ENCODE measurements at regions not wholly inside any gene's neighbourhood (a gene's known extent, or its start where the extent isn't known, plus 50 kb on each side); places are given as distances from the start of the nearest gene placed in this dataset.

DNA sequence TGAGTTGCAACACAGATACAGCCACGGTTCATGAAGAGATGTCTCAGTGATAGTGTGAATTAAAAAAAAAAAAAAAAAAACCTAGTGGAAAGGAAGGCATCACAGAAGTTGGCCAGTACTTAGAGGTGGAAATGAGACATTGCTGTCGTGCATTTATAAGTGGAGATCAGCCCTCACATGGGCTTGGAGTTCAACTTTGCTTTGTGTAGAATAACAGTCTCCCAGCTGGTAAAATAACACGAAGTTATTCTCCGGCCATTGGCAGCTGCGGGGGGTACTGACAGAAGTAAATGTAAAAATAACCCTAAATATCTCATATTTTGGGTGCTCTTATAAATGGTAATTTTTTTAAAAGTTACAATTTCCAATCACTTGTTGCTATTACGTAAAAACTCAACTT lies 98.8 kb upstream of the TMEM18 start:
- peaks cover 31% of the 10 kb centered on the region for H3K4me1 ChIP-seq (ENCODE audit: insufficient read depth)
- H3K27me3 Mint-ChIP-seq (ENCODE audit: insufficient read depth, low read depth, poor library complexity): peaks cover 4% of the 10 kb centered on the region
- ATAC-seq (no peak), DNase-seq (ENCODE audit: low spot score) (no peak)
- peaks cover 48% of the 10 kb centered on the region for H3K4me1 Mint-ChIP-seq
- H3K27ac Mint-ChIP-seq: no peak overlapping the region
- no peak overlapping the region for H3K4me3 Mint-ChIP-seq
- H3K79me2 ChIP-seq (replicated peaks; ENCODE audit: insufficient read depth): no peaks in the 10 kb centered on the region
- H3K36me3 ChIP-seq (ENCODE audit: insufficient read depth): no peaks in the 10 kb centered on the region
- H3K27ac ChIP-seq (ENCODE audit: low read depth): no peak overlapping the region
- H2AFZ ChIP-seq: no peak overlapping the region
- H3K36me3 Mint-ChIP-seq (ENCODE audit: low read depth): no peaks in the 10 kb centered on the region; the same call in 2 of the 3 replicates
- no peaks in the 10 kb centered on the region for H4K20me1 ChIP-seq (replicated peaks; ENCODE audit: insufficient read depth)
- H3K27me3 ChIP-seq (ENCODE audit: insufficient read depth): no peaks in the 10 kb centered on the region
- H3K4me3 ChIP-seq: no peak overlapping the region
- H3K9me2 ChIP-seq (ENCODE audit: insufficient read depth): no peaks in the 10 kb centered on the region
- TF ChIP-seq JUNB (IDR thresholded peaks at IDR 0.05; ENCODE audit: unreplicated experiment) (no peak), STAT1 (IDR thresholded peaks at IDR 0.05; ENCODE audit: unreplicated experiment) (no peak)
- H3K4me2 ChIP-seq: peak overlapping the region; percentile 39; the same call in 1 of the 2 replicates
- H3K9me3 Mint-ChIP-seq: no peaks in the 10 kb centered on the region
- no peaks in the 10 kb centered on the region for H3F3A ChIP-seq (replicated peaks; ENCODE audit: low read depth)

DNA sequence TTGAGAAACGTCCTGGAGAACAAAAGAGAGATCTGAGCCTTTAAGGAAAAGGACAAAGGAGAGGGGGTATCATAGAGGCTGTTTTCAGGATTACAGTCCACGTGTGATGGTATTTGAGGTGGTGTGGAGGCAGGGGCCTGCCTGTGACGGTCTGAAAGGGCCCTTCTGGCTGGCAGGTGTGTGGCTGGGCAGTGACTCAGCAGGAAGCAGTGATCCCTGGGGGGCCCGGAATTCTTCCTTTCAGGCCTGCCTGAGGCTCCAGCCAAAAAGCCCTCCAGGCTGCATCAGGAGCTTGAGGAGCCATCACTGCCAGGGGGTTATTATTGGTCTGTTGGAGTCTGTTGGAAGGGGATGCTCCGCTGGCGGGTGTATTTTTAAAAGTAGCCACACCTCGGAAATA lies 97.2 kb upstream of the TMEM18 start:
- peaks cover 26% of the 10 kb centered on the region for H3K4me1 ChIP-seq (ENCODE audit: insufficient read depth)
- H3F3A ChIP-seq (replicated peaks; ENCODE audit: low read depth): no peaks in the 10 kb centered on the region
- H4K20me1 ChIP-seq (replicated peaks; ENCODE audit: insufficient read depth): no peaks in the 10 kb centered on the region
- peak; percentile 87 for ATAC-seq
- H2AFZ ChIP-seq: peak overlapping the region; percentile 8
- no peaks in the 10 kb centered on the region; the same call in 2 of the 3 replicates for H3K36me3 Mint-ChIP-seq (ENCODE audit: low read depth)
- no peaks in the 10 kb centered on the region for H3K9me3 Mint-ChIP-seq
- peak overlapping the region; percentile 37; the same call in 1 of the 2 replicates for H3K27ac Mint-ChIP-seq
- H3K4me1 Mint-ChIP-seq: peaks cover 43% of the 10 kb centered on the region
- peaks cover 2% of the 10 kb centered on the region for H3K27me3 Mint-ChIP-seq (ENCODE audit: insufficient read depth, low read depth, poor library complexity)
- H3K79me2 ChIP-seq (replicated peaks; ENCODE audit: insufficient read depth): no peaks in the 10 kb centered on the region
- H3K9me2 ChIP-seq (ENCODE audit: insufficient read depth): no peaks in the 10 kb centered on the region
- TF ChIP-seq, protein P1, sequence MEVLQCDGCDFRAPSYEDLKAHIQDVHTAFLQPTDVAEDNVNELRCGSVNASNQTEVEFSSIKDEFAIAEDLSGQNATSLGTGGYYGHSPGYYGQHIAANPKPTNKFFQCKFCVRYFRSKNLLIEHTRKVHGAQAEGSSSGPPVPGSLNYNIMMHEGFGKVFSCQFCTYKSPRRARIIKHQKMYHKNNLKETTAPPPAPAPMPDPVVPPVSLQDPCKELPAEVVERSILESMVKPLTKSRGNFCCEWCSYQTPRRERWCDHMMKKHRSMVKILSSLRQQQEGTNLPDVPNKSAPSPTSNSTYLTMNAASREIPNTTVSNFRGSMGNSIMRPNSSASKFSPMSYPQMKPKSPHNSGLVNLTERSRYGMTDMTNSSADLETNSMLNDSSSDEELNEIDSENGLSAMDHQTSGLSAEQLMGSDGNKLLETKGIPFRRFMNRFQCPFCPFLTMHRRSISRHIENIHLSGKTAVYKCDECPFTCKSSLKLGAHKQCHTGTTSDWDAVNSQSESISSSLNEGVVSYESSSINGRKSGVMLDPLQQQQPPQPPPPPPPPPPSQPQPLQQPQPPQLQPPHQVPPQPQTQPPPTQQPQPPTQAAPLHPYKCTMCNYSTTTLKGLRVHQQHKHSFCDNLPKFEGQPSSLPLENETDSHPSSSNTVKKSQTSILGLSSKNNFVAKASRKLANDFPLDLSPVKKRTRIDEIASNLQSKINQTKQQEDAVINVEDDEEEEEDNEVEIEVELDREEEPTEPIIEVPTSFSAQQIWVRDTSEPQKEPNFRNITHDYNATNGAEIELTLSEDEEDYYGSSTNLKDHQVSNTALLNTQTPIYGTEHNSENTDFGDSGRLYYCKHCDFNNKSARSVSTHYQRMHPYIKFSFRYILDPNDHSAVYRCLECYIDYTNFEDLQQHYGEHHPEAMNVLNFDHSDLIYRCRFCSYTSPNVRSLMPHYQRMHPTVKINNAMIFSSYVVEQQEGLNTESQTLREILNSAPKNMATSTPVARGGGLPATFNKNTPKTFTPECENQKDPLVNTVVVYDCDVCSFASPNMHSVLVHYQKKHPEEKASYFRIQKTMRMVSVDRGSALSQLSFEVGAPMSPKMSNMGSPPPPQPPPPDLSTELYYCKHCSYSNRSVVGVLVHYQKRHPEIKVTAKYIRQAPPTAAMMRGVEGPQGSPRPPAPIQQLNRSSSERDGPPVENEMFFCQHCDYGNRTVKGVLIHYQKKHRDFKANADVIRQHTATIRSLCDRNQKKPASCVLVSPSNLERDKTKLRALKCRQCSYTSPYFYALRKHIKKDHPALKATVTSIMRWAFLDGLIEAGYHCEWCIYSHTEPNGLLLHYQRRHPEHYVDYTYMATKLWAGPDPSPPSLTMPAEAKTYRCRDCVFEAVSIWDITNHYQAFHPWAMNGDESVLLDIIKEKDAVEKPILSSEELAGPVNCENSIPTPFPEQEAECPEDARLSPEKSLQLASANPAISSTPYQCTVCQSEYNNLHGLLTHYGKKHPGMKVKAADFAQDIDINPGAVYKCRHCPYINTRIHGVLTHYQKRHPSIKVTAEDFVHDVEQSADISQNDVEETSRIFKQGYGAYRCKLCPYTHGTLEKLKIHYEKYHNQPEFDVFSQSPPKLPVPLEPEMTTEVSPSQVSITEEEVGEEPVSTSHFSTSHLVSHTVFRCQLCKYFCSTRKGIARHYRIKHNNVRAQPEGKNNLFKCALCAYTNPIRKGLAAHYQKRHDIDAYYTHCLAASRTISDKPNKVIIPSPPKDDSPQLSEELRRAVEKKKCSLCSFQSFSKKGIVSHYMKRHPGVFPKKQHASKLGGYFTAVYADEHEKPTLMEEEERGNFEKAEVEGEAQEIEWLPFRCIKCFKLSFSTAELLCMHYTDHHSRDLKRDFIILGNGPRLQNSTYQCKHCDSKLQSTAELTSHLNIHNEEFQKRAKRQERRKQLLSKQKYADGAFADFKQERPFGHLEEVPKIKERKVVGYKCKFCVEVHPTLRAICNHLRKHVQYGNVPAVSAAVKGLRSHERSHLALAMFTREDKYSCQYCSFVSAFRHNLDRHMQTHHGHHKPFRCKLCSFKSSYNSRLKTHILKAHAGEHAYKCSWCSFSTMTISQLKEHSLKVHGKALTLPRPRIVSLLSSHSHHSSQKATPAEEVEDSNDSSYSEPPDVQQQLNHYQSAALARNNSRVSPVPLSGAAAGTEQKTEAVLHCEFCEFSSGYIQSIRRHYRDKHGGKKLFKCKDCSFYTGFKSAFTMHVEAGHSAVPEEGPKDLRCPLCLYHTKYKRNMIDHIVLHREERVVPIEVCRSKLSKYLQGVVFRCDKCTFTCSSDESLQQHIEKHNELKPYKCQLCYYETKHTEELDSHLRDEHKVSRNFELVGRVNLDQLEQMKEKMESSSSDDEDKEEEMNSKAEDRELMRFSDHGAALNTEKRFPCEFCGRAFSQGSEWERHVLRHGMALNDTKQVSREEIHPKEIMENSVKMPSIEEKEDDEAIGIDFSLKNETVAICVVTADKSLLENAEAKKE (CRISPR knock-in tag; IDR thresholded peaks at IDR 0.05): 0 out of 2 replicates have a peak, but pooled peaks have one; percentile 9
- TF ChIP-seq STAT1 (IDR thresholded peaks at IDR 0.05; ENCODE audit: unreplicated experiment): no peak
- TF ChIP-seq, protein P2, sequence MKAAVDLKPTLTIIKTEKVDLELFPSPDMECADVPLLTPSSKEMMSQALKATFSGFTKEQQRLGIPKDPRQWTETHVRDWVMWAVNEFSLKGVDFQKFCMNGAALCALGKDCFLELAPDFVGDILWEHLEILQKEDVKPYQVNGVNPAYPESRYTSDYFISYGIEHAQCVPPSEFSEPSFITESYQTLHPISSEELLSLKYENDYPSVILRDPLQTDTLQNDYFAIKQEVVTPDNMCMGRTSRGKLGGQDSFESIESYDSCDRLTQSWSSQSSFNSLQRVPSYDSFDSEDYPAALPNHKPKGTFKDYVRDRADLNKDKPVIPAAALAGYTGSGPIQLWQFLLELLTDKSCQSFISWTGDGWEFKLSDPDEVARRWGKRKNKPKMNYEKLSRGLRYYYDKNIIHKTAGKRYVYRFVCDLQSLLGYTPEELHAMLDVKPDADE (IDR thresholded peaks at IDR 0.05): 0 out of 2 replicates have a peak, but pooled peaks have one; percentile 17
- H3K27ac ChIP-seq (ENCODE audit: low read depth): no peak overlapping the region
- no peaks in the 10 kb centered on the region for H3K36me3 ChIP-seq (ENCODE audit: insufficient read depth)
- no peak overlapping the region for H3K4me3 Mint-ChIP-seq
- 0 out of 2 replicates have a peak overlapping the region, but pooled peaks have one; percentile 19 for H3K4me2 ChIP-seq
- peak; percentile 69 for DNase-seq (ENCODE audit: low spot score)
- H3K4me3 ChIP-seq: no peak overlapping the region
- no peaks in the 10 kb centered on the region for H3K27me3 ChIP-seq (ENCODE audit: insufficient read depth)

Measured in GM23338 (cell line).